Erythroblast (primary cell): ENCODE measurements at regions not wholly inside any gene's neighbourhood (a gene's known extent, or its start where the extent isn't known, plus 50 kb on each side); places are given as distances from the start of the nearest gene placed in this dataset.

Source experiments
- GATA1 ChIP-seq: IDR thresholded peaks from 2 replicates; pipeline ENCODE4 v1.6.1; 2011; ENCODE audit warnings: low read depth, mild to moderate bottlenecking, control low read depth, low read length, moderate library complexity
- POLR2A ChIP-seq: IDR thresholded peaks from 2 replicates; pipeline ENCODE4 v1.6.1; 2011; ENCODE audit warnings: mild to moderate bottlenecking, low read length

- TF ChIP-seq POLR2A (no peak), GATA1 (no peak)
These were observed 504.8 kb downstream of the SLITRK1 start for GRCh38 chr13:83377491-83377890.
